GM12892 (cell line): ENCODE measurements at regions not wholly inside any gene's neighbourhood (a gene's known extent, or its start where the extent isn't known, plus 50 kb on each side); places are given as distances from the start of the nearest gene placed in this dataset.

Source experiments
- DNase-seq: peaks from one replicate; pipeline ENCODE4 v3.0.0; 2011; ENCODE audit not compliant: insufficient read length
- FAIRE-seq: peaks from 2 replicates; lab custom pipeline; 2011; peaks lifted over from hg19 to GRCh38; lab: Jason Lieb, UNC
- POLR2A ChIP-seq: IDR thresholded peaks from 2 replicates; pipeline ENCODE4 v1.6.1; 2011; ENCODE audit warnings: low read depth, low read length, control low read depth
- POLR2AphosphoS5 ChIP-seq: IDR thresholded peaks from 2 replicates; pipeline ENCODE4 v1.6.1; 2011; ENCODE audit warnings: low read depth, low read length, control low read depth
- TAF1 ChIP-seq: IDR thresholded peaks from 2 replicates; pipeline ENCODE4 v1.6.1; 2011; ENCODE audit warnings: low read depth, mild to moderate bottlenecking, control low read depth, low read length, borderline replicate concordance

DNA sequence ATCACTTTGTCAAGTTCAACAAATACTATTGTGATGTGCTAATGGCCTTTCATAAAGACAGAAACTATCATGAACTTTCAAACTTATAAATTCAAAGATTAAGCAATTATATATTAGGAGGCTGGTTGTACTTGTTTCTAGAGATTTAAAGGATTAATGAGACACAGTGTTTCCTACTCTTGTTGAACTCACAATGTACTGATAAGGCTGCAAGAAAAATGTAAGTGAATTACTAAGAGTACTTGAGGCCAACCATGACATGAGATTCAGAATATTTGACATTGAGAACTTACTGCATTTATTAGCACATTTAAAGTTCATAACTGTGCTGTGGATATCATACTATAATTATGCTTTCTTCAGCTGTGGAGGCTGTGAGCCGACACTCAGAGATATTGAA is 1210.5 kb upstream of the SORCS1 start:
- FAIRE-seq (no peak), DNase-seq (no peak)
- no peak for TF ChIP-seq POLR2AphosphoS5
- no peak for TF ChIP-seq POLR2A
- no peak for TF ChIP-seq TAF1

DNA sequence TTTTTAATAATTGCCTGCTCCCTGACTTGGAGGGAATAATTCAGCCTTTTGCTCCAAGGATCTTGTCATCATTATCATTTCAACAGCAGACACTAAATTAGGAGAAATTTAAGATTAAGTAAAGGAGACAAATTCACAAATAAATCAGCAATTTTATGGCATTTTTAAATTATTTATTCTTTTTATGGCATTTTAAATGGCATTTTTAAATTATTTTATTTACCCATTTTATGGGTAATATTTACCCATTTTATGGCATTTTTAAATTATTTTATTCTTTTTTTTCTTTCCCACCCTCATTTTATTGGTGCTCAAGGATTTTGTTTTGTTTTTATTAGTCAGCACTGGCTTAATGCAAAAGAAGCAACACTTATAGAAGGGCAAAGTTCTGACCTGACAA is 1201.0 kb upstream of the SORCS1 start:
- TF ChIP-seq TAF1, result no peak
- no peak for TF ChIP-seq POLR2AphosphoS5
- no peak for TF ChIP-seq POLR2A
- DNase-seq (no peak), FAIRE-seq (no peak)

DNA sequence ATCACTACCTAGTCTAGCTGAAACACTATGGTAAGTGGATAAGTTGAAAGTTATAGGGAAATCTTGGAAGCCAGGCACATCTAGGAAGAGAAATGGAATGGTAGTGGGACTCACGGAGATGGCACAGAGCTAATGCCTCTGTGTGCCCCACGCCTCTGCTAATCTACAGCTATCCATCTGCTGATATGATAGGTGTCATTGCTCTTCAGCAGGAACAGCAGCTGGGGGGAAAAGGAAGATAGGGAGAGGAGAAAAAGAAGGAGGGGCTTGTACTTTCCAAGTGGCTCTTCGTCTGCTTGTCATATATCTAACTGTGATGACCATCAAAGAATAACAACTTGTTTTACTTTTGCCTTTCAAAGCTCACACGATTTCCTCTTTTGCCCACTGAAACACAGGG is 1199.1 kb upstream of the SORCS1 start:
- no peak for FAIRE-seq
- DNase-seq, result no peak
- TF ChIP-seq TAF1 (no peak), POLR2A (no peak), POLR2AphosphoS5 (no peak)

DNA sequence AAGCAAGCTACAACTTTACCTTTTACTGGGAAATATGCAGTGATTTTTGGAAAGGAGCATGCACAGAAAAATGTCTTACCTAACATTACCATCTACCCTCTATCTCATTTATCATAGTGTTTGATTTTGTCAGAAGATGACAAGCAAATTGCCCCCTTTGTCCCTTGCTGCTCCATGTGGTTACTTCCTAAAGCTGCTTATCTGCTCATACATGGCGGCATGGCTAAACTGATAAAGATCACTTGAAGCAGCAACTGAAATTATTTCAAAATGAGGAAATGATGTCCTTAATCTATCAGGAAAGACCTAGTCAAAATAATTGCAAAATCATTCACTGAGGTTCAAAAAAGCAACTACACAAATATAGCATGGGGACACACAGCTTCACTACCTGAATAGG is 1198.5 kb upstream of the SORCS1 start:
- TF ChIP-seq POLR2A (no peak), POLR2AphosphoS5 (no peak), TAF1 (no peak)
- no peak for FAIRE-seq
- DNase-seq, result no peak

- TF ChIP-seq TAF1 (no peak), POLR2A (no peak), POLR2AphosphoS5 (no peak)
- no peak for DNase-seq
- FAIRE-seq, result no peak
These were observed 1197.8 kb upstream of the SORCS1 start for GRCh38 chr10:108362296-108362695.

DNA sequence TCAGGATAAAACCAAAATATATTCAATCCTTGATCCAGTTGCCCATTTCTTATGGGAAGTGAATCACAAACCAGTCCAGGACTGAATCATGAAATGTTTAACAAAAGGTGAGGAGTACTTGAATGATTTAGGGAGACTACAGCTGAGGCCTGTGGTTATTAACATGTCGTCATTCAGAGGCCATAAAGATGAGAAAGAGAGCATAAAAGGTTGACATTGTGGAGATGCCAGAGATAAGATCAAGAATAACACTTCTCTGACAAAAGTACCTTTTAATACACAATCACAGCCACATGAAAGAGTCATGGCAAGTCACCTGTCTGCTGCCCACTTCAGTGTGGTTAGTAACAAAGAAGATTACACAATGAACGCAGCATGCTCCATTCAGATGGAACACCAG is 1195.7 kb upstream of the SORCS1 start:
- TF ChIP-seq TAF1 (no peak), POLR2AphosphoS5 (no peak), POLR2A (no peak)
- DNase-seq (no peak), FAIRE-seq (no peak)

DNA sequence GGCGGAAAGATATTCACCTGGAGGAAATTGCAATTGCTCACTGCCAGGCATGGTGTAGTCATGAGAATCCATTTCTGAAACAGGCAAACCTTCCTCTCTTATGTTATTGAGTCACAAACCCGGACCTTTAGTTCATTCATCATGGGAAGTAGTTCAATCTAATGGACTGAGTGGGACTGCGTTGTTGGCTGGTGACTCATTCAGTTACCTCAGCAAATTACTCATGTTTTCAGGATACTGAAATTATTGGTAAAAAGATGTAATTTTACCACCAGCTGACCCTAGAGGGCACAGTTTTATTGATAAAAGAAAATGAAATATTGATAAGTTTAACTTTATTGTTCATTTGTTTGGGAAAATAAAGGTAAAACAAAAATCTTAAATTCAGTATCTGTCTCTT is 1194.4 kb upstream of the SORCS1 start:
- peak; percentile 1 for DNase-seq
- peak; percentile 14 for FAIRE-seq
- no peak for TF ChIP-seq POLR2AphosphoS5
- TF ChIP-seq TAF1, result no peak
- no peak for TF ChIP-seq POLR2A

GRCh38 chr10:108352771-108353170 is 1188.3 kb upstream of the SORCS1 start:
- FAIRE-seq (no peak), DNase-seq (no peak)
- TF ChIP-seq TAF1, result no peak

GRCh38 chr10:108348215-108348614 is 1183.7 kb upstream of the SORCS1 start:
- FAIRE-seq, result no peak
- TF ChIP-seq POLR2AphosphoS5 (no peak), POLR2A (no peak), TAF1 (no peak)
- no peak for DNase-seq

- FAIRE-seq (no peak), DNase-seq (no peak)
- TF ChIP-seq TAF1 (no peak), POLR2A (no peak), POLR2AphosphoS5 (no peak)
These were observed 1181.6 kb upstream of the SORCS1 start for GRCh38 chr10:108346066-108346465.

DNA sequence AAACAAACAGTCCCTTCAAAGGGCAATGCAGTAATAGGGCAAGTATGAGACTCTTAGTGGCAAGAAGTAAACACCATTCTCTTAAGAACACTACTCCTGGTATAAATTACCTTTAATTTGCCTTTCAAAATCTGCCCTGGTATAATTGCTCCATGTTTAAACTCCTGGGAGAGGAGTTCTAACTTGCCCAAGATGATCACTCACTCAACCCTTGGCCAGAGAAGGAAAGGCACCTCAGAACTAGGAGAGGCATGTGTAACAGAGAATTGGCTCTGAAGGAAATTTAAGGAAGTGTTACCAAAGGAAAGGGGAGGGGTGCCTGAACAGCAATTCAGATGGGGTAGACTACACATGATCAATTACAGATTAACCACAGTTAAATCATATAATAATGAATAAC is 1173.6 kb upstream of the SORCS1 start:
- FAIRE-seq, result no peak
- TF ChIP-seq POLR2A (no peak), POLR2AphosphoS5 (no peak)
- DNase-seq, result no peak

DNA sequence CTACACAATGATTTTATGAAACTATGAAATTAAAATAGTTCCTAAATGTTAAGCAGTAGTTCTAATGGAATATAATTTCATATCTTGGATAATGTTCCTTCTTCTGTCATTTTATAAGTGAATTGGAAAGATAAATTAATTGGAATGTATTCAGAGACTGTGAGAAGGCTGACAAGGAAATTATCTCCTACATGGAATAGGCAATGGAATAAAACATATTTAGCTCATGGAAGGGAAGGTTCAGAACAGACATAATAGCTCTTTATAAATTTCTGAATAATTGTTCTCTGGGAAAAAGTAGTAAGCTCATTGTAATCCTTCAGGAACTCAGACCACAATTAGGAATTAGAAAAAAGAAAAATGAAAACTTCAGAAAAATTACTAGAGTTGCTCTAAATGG is 1172.3 kb upstream of the SORCS1 start:
- TF ChIP-seq POLR2AphosphoS5 (no peak), TAF1 (no peak), POLR2A (no peak)
- FAIRE-seq (no peak), DNase-seq (no peak)

DNA sequence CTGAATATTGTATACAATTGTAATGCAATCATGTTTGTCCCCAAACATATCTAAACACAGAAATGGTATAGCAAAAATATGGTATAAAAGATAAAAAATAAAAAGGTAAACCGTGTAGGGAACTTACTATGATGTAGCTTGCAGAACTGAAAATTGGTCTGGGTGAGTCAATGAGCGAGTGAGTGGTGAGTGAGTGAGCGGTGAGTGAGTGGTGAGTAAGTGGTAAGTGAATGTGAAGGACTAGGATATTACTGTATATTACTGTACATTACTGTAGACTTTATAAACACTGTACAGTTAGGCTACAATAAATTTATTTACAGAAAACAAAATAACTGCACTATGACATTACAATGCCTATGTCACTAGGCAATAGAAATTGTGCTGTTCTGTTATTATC is 1163.2 kb upstream of the SORCS1 start:
- no peak for DNase-seq

DNA sequence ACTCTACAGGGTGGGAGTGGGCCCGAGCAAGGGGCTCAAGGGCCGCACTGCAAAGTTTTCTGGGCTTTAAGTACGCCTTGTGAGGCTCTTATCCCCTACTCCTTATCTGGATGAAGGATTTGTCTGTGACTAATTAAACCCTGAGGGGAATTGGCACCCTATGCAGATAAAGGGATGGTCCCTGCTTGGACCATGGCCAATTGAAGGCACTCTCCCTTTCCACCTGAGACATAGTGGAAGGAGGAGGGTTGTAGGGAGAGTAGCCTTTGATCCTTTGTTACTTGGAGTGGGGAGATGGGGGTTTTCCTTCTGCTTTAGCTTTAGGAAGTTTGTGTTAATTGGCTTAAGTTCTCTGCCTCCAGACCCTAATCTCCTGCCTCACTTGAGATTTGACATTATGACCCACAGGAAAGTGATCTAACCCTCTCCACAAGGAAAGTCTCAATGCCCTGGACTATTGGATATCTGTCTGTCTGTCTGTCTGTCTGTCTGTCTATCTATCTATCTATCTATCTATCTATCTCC is 1158.8 kb upstream of the SORCS1 start:
- DNase-seq, result no peak
- TF ChIP-seq POLR2A (no peak), TAF1 (no peak), POLR2AphosphoS5 (no peak)
- no peak for FAIRE-seq

More for the DNA sequence above, 1163.2 kb upstream of the SORCS1 start:
- TF ChIP-seq TAF1, result no peak
- TF ChIP-seq POLR2A, result no peak
- TF ChIP-seq POLR2AphosphoS5, result no peak
- no peak for FAIRE-seq
